Calu3 (cell line): ENCODE measurements at regions not wholly inside any gene's neighbourhood (a gene's known extent, or its start where the extent isn't known, plus 50 kb on each side); places are given as distances from the start of the nearest gene placed in this dataset.
"Not testable (repeated sequence)": the region's sequence is repeated elsewhere in the genome, so short reads cannot be mapped to it uniquely, and the experiment has no call there.

Source experiments
- BruUV-seq: library from RNA; stranded (reverse); fragments of 400-500 nt; replicated peaks from 2 replicates; lab custom pipeline; 2021; lab: Mats Ljungman, UMichigan
- CTCF ChIA-PET: fragments of 300-600 bp; sonication (Branson Sonifier 250); formaldehyde crosslinking; loops from one replicate; lab custom pipeline; 2022; ENCODE audit warnings: antibody characterized with exemption; lab: Charles Lee
- DNase-seq: peaks from one replicate; pipeline ENCODE4 v3.0.0; 2022
- H3K27ac Mint-ChIP-seq: one replicate; pipeline ENCODE4 v1.8.0; 2022; ENCODE audit warnings: mixed read lengths; ENCODE audit not compliant: unreplicated experiment
- H3K27me3 Mint-ChIP-seq: one replicate; pipeline ENCODE4 v1.8.0; 2022; ENCODE audit warnings: mixed read lengths; ENCODE audit not compliant: unreplicated experiment
- H3K36me3 Mint-ChIP-seq: one replicate; pipeline ENCODE4 v1.8.0; 2022; ENCODE audit warnings: mild to moderate bottlenecking, moderate library complexity, mixed read lengths; ENCODE audit not compliant: insufficient read depth, unreplicated experiment
- H3K4me1 Mint-ChIP-seq: one replicate; pipeline ENCODE4 v1.8.0; 2022; ENCODE audit warnings: mild to moderate bottlenecking, low read depth, mixed read lengths; ENCODE audit not compliant: unreplicated experiment
- H3K4me3 Mint-ChIP-seq: one replicate; pipeline ENCODE4 v1.8.0; 2022; ENCODE audit warnings: mild to moderate bottlenecking, low read depth, moderate library complexity, mixed read lengths; ENCODE audit not compliant: unreplicated experiment
- H3K9me3 Mint-ChIP-seq: one replicate; pipeline ENCODE4 v1.8.0; 2022; ENCODE audit warnings: low read depth, mixed read lengths; ENCODE audit not compliant: unreplicated experiment
- CTCF ChIP-seq: fragments of 200-600 bp; IDR thresholded peaks from one replicate; pipeline ENCODE4 v1.8.0; 2022; ENCODE audit warnings: antibody characterized with exemption; ENCODE audit not compliant: unreplicated experiment
- intact Hi-C: fragments of 100-400 bp; cut with micrococcal nuclease; formaldehyde crosslinking; loops from one replicate; pipeline ENCODE4 v1.10.0; 2022; ENCODE audit not compliant: unreplicated experiment

GRCh38 chr3:147256739-147257138 is 149.6 kb downstream of the ZIC4 start:
- Mint-ChIP-seq H3K4me3 (no peak overlapping the region), H3K27ac (no peak overlapping the region), H3K4me1 (no peaks in the 10 kb centered on the region), H3K9me3 (no peaks in the 10 kb centered on the region), H3K27me3 (no peaks in the 10 kb centered on the region), H3K36me3 (no peaks in the 10 kb centered on the region)
- CTCF ChIA-PET, result interaction anchor here (0.7 kb wide), 2 partner anchors 22 to 27 kb away, joined by 3 to 4 read pairs; no protein-coding TSS in a partner anchor
- intact Hi-C loops, result no loop called here
- no peak for DNase-seq
- BruUV-seq, result no TSS peak
- TF ChIP-seq CTCF, result no peak

- DNase-seq, result no peak
- CTCF ChIA-PET, result no interaction called here
- H3K36me3 Mint-ChIP-seq, result no peaks in the 10 kb centered on the region
- H3K27ac Mint-ChIP-seq, result no peak overlapping the region
- H3K27me3 Mint-ChIP-seq, result no peaks in the 10 kb centered on the region
- no TSS peak for BruUV-seq
- intact Hi-C loops, result no loop called here
- H3K9me3 Mint-ChIP-seq, result peaks cover 3% of the 10 kb centered on the region
- no peak for TF ChIP-seq CTCF
- H3K4me1 Mint-ChIP-seq, result no peaks in the 10 kb centered on the region
- no peak overlapping the region for H3K4me3 Mint-ChIP-seq
Measured at GRCh38 chr3:147246906-147247305, 159.4 kb downstream of the ZIC4 start.

GRCh38 chr3:147245638-147246037 is 160.7 kb downstream of the ZIC4 start:
- BruUV-seq, DNase-seq, H3K36me3 Mint-ChIP-seq, intact Hi-C loops, H3K27ac Mint-ChIP-seq, CTCF ChIA-PET, H3K27me3 Mint-ChIP-seq, H3K4me3 Mint-ChIP-seq, H3K9me3 Mint-ChIP-seq, H3K4me1 Mint-ChIP-seq: not testable (repeated sequence)

GRCh38 chr3:147245022-147245421 is 161.3 kb downstream of the ZIC4 start:
- BruUV-seq, H3K4me3 Mint-ChIP-seq, H3K4me1 Mint-ChIP-seq, intact Hi-C loops, H3K27me3 Mint-ChIP-seq, H3K27ac Mint-ChIP-seq, CTCF ChIA-PET, DNase-seq, H3K36me3 Mint-ChIP-seq, H3K9me3 Mint-ChIP-seq: not testable (repeated sequence)

GRCh38 chr3:147244397-147244796 is 161.9 kb downstream of the ZIC4 start:
- Mint-ChIP-seq H3K4me1 (no peaks in the 10 kb centered on the region), H3K36me3 (no peaks in the 10 kb centered on the region), H3K4me3 (no peak overlapping the region), H3K27me3 (no peaks in the 10 kb centered on the region), H3K27ac (no peak overlapping the region), H3K9me3 (peaks cover 3% of the 10 kb centered on the region)
- no TSS peak for BruUV-seq
- intact Hi-C loops, result no loop called here
- no peak for DNase-seq
- TF ChIP-seq CTCF, result no peak
- CTCF ChIA-PET, result no interaction called here
